Activated T-cell treated with anti-CD3 and anti-CD28 coated beads, Interleukin-2, amount 50 U/mL, for 72 hours (primary cell): ENCODE measurements at regions not wholly inside any gene's neighbourhood (a gene's known extent, or its start where the extent isn't known, plus 50 kb on each side); places are given as distances from the start of the nearest gene placed in this dataset.
"Not testable (repeated sequence)": the region's sequence is repeated elsewhere in the genome, so short reads cannot be mapped to it uniquely, and the experiment has no call there.

Source experiments
- ATAC-seq, 2 donors: fragments of 150-1000 bp; cut with Tn5 transposase; replicated peaks in 1 of 2; 2 replicates each; pipeline ENCODE4 v1.10.0; 2021; ENCODE audit warnings: moderate library complexity in 2 of 2, mild to moderate bottlenecking in 1 of 2
- DNase-seq, 2 donors: peaks; one replicate each; pipeline ENCODE4 v3.0.0; 2021 to 2022; ENCODE audit warnings: mixed read lengths in 1 of 2
- H3K27ac Mint-ChIP-seq: one replicate; pipeline ENCODE4 v1.8.0; 2022; ENCODE audit warnings: mild to moderate bottlenecking, moderate library complexity, mixed read lengths
- H3K27me3 Mint-ChIP-seq: one replicate; pipeline ENCODE4 v1.8.0; 2022; ENCODE audit warnings: low read depth, mixed read lengths
- H3K36me3 Mint-ChIP-seq, 2 donors: one replicate each; pipeline ENCODE4 v1.8.0; 2022; ENCODE audit warnings: mixed read lengths in 2 of 2, mild to moderate bottlenecking in 1 of 2; ENCODE audit not compliant: insufficient read depth in 2 of 2
- H3K4me1 Mint-ChIP-seq: one replicate; pipeline ENCODE4 v1.8.0; 2022; ENCODE audit warnings: low read depth, mixed read lengths
- H3K4me3 Mint-ChIP-seq, 2 donors: one replicate each; pipeline ENCODE4 v1.8.0; 2022; ENCODE audit warnings: mild to moderate bottlenecking in 2 of 2, mixed read lengths in 2 of 2, moderate library complexity in 2 of 2
- H3K9me3 Mint-ChIP-seq, 2 donors: one replicate each; pipeline ENCODE4 v1.8.0; 2022; ENCODE audit warnings: mixed read lengths in 2 of 2

- H3K9me3 Mint-ChIP-seq = no peaks in the 10 kb centered on the region
- H3K27ac Mint-ChIP-seq = no peak overlapping the region
- no peak overlapping the region for H3K4me3 Mint-ChIP-seq
- ATAC-seq (no peak), DNase-seq (no peak)
- no peaks in the 10 kb centered on the region for H3K4me1 Mint-ChIP-seq
- H3K36me3 Mint-ChIP-seq = no peaks in the 10 kb centered on the region
- H3K27me3 Mint-ChIP-seq = peaks cover 19% of the 10 kb centered on the region
Measured at GRCh38 chr3:73255609-73256029, 194.2 kb downstream of the EBLN2 start.

GRCh38 chr3:73257186-73257585 is 195.7 kb downstream of the EBLN2 start:
- DNase-seq = no peak
- Mint-ChIP-seq H3K27me3 (peaks cover 19% of the 10 kb centered on the region), H3K27ac (no peak overlapping the region)

GRCh38 chr3:73258057-73258456 is 196.6 kb downstream of the EBLN2 start:
- H3K27me3 Mint-ChIP-seq = peaks cover 17% of the 10 kb centered on the region
- H3K27ac Mint-ChIP-seq = no peak overlapping the region
- ATAC-seq (no peak), DNase-seq (no peak)
- H3K4me3 Mint-ChIP-seq = no peak overlapping the region
- no peaks in the 10 kb centered on the region for H3K4me1 Mint-ChIP-seq
- no peaks in the 10 kb centered on the region for H3K36me3 Mint-ChIP-seq
- no peaks in the 10 kb centered on the region for H3K9me3 Mint-ChIP-seq

More at GRCh38 chr3:73257186-73257585, 195.7 kb downstream of the EBLN2 start:
- no peak for ATAC-seq
- Mint-ChIP-seq H3K4me1 (no peaks in the 10 kb centered on the region), H3K36me3 (no peaks in the 10 kb centered on the region), H3K9me3 (no peaks in the 10 kb centered on the region), H3K4me3 (no peak overlapping the region)

GRCh38 chr3:73259291-73259690 is 197.8 kb downstream of the EBLN2 start:
- no peak for ATAC-seq
- H3K27ac Mint-ChIP-seq = no peak overlapping the region
- peaks cover 8% of the 10 kb centered on the region for H3K27me3 Mint-ChIP-seq
- no peaks in the 10 kb centered on the region for H3K4me1 Mint-ChIP-seq
- no peak overlapping the region for H3K4me3 Mint-ChIP-seq
- no peaks in the 10 kb centered on the region for H3K9me3 Mint-ChIP-seq
- H3K36me3 Mint-ChIP-seq = no peaks in the 10 kb centered on the region
- no peak for DNase-seq

- Mint-ChIP-seq H3K4me1 (no peaks in the 10 kb centered on the region), H3K36me3 (no peaks in the 10 kb centered on the region), H3K9me3 (no peaks in the 10 kb centered on the region), H3K27me3 (peaks cover 8% of the 10 kb centered on the region), H3K27ac (no peak overlapping the region), H3K4me3 (no peak overlapping the region)
- ATAC-seq (no peak), DNase-seq (no peak)
Measured at GRCh38 chr3:73259856-73260255, 198.4 kb downstream of the EBLN2 start.

GRCh38 chr3:73266558-73266957 is 205.1 kb downstream of the EBLN2 start:
- H3K27ac Mint-ChIP-seq, H3K4me1 Mint-ChIP-seq, DNase-seq, H3K36me3 Mint-ChIP-seq, H3K4me3 Mint-ChIP-seq, ATAC-seq, H3K9me3 Mint-ChIP-seq, H3K27me3 Mint-ChIP-seq: not testable (repeated sequence)

- ATAC-seq, H3K4me1 Mint-ChIP-seq, H3K27ac Mint-ChIP-seq, H3K9me3 Mint-ChIP-seq, H3K36me3 Mint-ChIP-seq, H3K27me3 Mint-ChIP-seq, DNase-seq, H3K4me3 Mint-ChIP-seq: not testable (repeated sequence)
Measured at GRCh38 chr3:73269126-73269525, 207.7 kb downstream of the EBLN2 start.

GRCh38 chr3:73270839-73271483 is 209.5 kb downstream of the EBLN2 start:
- Mint-ChIP-seq H3K9me3 (no peaks in the 10 kb centered on the region), H3K4me1 (no peaks in the 10 kb centered on the region), H3K27ac (no peak overlapping the region), H3K27me3 (no peaks in the 10 kb centered on the region), H3K36me3 (no peaks in the 10 kb centered on the region), H3K4me3 (no peak overlapping the region)
- ATAC-seq (no peak), DNase-seq (no peak)

- Mint-ChIP-seq H3K27me3 (no peaks in the 10 kb centered on the region), H3K27ac (no peak overlapping the region), H3K36me3 (no peaks in the 10 kb centered on the region), H3K4me3 (no peak overlapping the region), H3K9me3 (no peaks in the 10 kb centered on the region), H3K4me1 (no peaks in the 10 kb centered on the region)
- no peak for ATAC-seq
- no peak for DNase-seq
Measured at GRCh38 chr3:73273341-73273740, 211.9 kb downstream of the EBLN2 start.

GRCh38 chr3:73280746-73281145 is 219.3 kb downstream of the EBLN2 start:
- peaks cover 7% of the 10 kb centered on the region for H3K27me3 Mint-ChIP-seq
- DNase-seq (no peak), ATAC-seq (no peak)
- no peaks in the 10 kb centered on the region for H3K36me3 Mint-ChIP-seq
- no peak overlapping the region for H3K27ac Mint-ChIP-seq
- H3K4me3 Mint-ChIP-seq = no peak overlapping the region
- no peaks in the 10 kb centered on the region for H3K4me1 Mint-ChIP-seq
- no peaks in the 10 kb centered on the region for H3K9me3 Mint-ChIP-seq

- no peak overlapping the region for H3K4me3 Mint-ChIP-seq
- H3K36me3 Mint-ChIP-seq = no peaks in the 10 kb centered on the region
- no peak overlapping the region for H3K27ac Mint-ChIP-seq
- DNase-seq = no peak
- no peaks in the 10 kb centered on the region for H3K9me3 Mint-ChIP-seq
- H3K4me1 Mint-ChIP-seq = no peaks in the 10 kb centered on the region
- H3K27me3 Mint-ChIP-seq = peaks cover 7% of the 10 kb centered on the region
- ATAC-seq = no peak
Measured at GRCh38 chr3:73284472-73284871, 223.0 kb downstream of the EBLN2 start.

- no peak for DNase-seq
- H3K9me3 Mint-ChIP-seq = peaks cover 1 to 2% of the 10 kb centered on the region in 2 donors
- H3K36me3 Mint-ChIP-seq = no peaks in the 10 kb centered on the region
- H3K4me3 Mint-ChIP-seq = no peak overlapping the region
- ATAC-seq = no peak
- H3K27me3 Mint-ChIP-seq = no peaks in the 10 kb centered on the region
- no peak overlapping the region for H3K27ac Mint-ChIP-seq
- H3K4me1 Mint-ChIP-seq = no peaks in the 10 kb centered on the region
Measured at GRCh38 chr3:73291541-73291940, 230.1 kb downstream of the EBLN2 start.

- Mint-ChIP-seq H3K4me3 (no peak overlapping the region), H3K9me3 (peaks cover 1 to 2% of the 10 kb centered on the region in 2 donors), H3K4me1 (no peaks in the 10 kb centered on the region), H3K27ac (no peak overlapping the region), H3K36me3 (no peaks in the 10 kb centered on the region), H3K27me3 (no peaks in the 10 kb centered on the region)
- DNase-seq (no peak), ATAC-seq (no peak)
Measured at GRCh38 chr3:73292220-73292619, 230.8 kb downstream of the EBLN2 start.

- DNase-seq (no peak), ATAC-seq (no peak)
- H3K9me3 Mint-ChIP-seq = peaks cover 1 to 2% of the 10 kb centered on the region in 2 donors
- H3K36me3 Mint-ChIP-seq = no peaks in the 10 kb centered on the region
- no peaks in the 10 kb centered on the region for H3K27me3 Mint-ChIP-seq
- no peak overlapping the region for H3K27ac Mint-ChIP-seq
- no peak overlapping the region for H3K4me3 Mint-ChIP-seq
- H3K4me1 Mint-ChIP-seq = no peaks in the 10 kb centered on the region
Measured at GRCh38 chr3:73294537-73294936, 233.1 kb downstream of the EBLN2 start.
